GM18499 (cell line): ENCODE measurements at regions not wholly inside any gene's neighbourhood (a gene's known extent, or its start where the extent isn't known, plus 50 kb on each side); places are given as distances from the start of the nearest gene placed in this dataset.
"Not testable (repeated sequence)": the region's sequence is repeated elsewhere in the genome, so short reads cannot be mapped to it uniquely, and the experiment has no call there.

Experiments used
- ATAC-seq: cut with Tn5 transposase; IDR thresholded peaks from one replicate; pipeline ENCODE4 v1.9.1; 2021; ENCODE audit warnings: moderate number of reproducible peaks; ENCODE audit not compliant: insufficient read depth, unreplicated experiment

DNA sequence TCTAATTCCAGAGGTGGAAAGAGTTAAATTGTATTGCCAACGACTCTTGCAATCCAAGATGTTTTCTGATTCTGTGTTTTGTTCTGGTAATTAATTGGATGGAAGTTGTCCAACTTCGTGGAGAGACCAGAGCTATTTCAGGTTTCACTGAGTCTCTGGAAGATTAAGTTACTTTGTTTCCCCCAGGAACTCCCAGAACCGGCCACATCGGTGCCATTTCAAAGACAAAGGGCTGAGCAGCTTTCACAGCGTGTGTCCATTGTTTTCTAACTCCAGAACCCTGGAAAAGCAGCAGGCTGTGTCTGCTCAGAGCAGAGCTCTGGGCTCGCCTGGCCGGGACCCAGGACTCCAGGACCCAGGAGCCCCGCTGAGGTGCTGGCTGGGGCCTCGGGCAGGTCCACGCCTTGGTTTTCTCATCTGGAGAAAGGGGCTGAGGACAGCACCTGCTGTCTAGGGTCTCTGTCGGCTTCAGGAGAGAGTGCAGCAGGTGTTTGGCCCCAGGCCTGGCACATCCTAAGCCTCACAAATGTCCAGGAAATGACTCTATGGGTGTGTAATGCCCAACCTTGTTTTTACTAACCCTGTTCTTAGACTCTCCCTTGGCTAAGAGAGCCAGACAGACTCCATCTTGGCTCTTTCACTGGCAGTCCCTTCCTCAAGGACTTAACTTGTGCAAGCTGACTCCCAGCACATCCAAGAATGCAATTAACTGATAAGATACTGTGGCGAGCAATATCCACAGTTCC is 86.0 kb upstream of the SFSWAP start:
- not testable (repeated sequence) for ATAC-seq

DNA sequence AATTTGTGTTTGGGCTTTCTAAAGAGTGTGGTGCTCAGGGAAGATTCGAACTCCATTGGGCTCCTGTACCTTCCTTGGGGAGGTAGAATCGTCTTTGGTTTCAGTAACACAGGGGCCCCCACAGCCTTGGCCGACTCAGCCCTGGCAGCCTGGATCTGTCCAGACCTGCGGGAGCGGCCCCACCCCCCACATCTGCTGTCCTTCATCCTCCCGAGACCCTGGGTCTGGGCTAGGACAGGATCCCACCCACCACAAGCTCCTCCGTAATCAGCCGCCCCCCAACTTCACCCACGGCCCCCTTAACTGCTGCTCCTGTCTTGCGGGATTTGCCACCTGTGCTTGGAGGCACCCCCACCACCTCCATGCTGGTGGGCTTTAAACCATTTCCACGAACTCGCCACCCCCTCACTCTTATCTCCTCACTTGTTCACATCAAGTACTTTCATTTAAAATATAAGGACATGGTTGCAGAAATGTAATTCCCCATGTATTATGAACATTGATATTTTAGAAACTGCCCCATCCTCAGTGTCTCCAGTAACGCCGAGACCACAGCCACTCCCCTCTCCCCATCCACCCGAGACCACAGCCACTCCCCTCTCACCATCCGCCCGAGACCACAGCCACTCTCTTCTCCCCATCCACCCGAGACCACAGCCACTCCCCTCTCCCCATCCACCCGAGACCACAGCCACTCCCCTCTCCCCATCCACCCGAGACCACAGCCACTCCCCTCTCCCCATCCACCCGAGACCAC is 84.7 kb upstream of the SFSWAP start:
- ATAC-seq = not testable (repeated sequence)

DNA sequence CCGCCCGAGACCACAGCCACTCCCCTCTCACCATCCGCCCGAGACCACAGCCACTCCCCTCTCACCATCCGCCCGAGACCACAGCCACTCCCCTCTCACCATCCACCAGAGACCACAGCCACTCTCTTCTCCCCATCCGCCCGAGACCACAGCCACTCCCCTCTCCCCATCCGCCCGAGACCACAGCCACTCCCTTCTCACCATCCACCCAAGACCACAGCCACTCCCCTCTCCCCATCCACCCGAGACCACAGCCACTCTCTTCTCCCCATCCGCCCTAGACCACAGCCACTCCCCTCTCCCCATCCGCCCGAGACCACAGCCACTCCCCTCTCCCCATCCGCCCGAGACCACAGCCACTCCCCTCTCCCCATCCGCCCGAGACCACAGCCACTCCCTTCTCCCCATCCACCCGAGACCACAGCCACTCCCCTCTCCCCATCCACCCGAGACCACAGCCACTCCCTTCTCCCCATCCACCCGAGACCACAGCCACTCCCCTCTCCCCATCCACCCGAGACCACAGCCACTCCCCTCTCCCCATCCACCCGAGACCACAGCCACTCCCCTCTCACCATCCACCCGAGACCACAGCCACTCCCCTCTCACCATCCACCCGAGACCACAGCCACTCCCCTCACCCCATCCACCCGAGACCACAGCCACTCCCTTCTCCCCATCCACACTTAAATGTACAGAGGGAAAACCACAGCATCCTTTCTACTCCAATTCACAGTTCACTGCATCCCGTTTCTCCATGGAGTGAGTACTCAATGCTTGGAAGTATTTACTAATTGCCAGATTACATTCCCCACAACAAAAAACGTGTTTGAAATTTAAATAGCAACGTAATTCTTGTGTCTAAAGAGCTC is 83.5 kb upstream of the SFSWAP start:
- ATAC-seq = not testable (repeated sequence)

DNA sequence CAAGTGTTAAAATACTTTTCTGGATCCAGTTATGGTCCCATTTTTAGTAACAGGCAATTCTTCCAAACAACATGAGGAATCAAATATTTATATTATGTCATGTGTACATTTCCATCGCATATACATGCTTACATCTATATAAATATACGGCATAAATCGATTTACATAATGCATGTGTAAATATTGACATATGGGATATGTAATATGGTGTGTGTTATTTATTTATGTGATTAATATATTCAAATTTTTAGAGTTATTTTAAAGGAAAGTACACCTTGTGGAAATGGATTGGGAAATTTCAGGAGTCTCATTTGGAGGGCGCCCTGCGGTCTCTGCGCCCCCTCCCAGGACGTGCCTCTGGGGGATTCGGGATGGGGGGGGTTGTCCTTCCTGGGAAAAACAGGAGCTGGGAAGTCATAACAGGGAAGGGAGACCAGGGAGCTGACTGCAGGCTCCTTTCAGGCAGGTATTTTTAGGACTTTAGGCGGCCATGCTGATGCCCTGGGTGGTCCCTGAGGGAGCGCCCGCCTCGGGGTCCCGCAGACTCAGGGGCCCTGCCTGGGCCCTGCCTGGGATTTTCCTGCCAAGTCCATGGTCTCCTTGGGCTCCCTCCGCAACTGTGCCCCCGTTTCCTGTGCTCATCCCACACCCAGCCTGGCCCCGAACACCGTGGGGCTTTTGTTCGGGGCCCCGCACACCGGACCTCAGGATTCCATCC is 82.7 kb upstream of the SFSWAP start:
- ATAC-seq = no peak

DNA sequence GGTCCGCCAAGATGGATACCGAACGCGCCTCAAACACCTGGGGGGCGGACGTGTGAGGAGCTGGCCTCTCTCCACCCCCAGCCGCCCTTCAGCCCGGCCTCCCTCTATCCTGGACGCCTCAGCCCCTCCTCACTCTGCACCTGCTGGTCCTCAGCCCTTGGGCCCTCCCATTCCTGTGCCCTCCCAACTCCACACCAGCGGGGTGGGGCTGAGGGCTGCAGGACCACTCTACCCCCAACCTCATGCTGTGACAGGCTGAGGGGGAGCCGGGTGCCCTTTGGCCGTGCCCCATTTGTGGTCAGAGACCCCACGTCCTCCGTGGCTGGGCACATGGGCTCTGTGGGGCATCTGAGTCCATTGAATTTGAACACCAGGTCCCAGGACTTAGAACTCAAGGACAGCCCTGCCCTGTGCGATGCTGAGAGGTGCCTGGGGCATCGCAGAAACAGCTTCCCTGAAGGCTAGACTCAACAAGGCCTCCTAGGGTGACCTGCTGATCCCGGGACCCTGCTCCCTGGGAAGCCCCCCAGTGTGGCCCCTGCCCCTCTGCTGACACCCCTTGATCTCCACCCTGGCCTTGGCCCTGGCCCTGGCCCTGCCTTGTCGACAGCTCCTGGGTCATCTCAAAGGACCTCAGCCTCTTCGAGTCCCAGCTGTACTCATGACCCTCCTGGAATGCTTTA is 82.0 kb upstream of the SFSWAP start:
- no peak for ATAC-seq

DNA sequence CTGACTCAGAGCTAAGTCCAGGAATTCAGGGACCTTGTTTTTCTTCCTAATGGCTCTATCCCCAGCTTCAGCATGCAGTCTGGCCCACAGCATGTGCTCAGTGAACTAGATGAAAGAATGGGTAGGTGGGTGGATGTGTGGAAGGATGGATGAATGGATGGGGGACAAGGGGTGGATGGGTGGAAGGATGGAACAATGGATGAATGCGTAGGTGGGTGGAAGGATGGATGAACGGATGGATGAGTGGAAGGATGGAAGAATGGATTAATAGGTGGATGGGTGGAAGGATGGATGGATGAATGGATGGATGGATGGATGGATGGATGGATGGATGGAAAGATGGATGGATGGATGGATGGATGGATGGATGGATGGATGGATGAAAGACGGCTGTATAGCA is 79.7 kb upstream of the SFSWAP start:
- ATAC-seq = no peak

DNA sequence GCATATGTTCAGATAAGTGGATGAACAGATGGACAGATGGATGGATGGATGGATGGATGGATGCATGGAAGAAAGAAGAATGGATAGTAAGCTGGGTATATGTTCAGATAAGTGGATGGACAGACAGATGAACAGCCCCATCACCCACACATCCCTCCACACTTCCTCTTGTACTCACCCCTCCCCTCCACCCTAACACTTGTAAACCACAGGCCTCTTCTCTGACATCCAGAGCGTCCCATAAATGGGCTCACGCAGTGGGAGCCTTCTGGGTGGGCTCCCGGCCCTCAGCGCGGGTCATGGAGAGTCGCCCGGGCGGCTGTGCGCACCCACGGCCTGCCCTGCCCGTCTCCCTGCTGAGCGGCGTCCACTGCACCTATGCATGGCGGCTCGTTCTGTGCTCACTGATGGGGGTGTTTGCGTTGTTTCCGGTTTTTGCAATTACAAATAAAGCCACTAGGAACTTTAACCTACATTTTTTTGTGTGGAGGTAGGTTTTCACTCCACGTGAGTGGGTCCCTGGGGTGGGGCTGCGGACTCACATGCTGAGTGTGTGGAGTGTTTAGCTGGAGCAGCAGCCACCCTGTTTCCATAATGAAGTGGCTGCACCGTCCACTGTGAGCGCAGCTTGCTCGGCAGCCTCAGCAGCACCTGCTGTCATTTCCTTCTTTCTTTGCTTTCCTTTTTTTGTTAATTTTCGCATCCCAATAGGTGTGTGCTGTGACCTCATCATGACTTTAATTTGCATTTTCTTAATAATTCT is 78.8 kb upstream of the SFSWAP start:
- not testable (repeated sequence) for ATAC-seq

DNA sequence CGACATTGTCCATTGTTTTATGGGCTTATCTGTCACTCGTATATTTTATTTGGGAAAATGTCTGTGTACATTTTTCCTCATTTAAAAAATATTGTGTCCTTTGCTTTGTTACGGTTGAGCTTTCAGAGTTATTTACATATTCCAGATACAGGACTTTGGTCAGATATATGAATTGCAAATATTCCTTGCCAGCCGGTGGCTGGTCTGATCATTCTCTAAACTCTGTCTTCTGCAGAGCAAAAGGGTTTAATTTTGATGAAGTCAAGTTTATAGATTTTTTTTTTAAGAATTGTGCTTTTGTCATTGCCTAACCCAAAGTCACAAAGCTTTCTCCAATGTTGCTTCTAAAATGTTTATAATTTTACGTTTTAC is 78.3 kb upstream of the SFSWAP start:
- not testable (repeated sequence) for ATAC-seq

DNA sequence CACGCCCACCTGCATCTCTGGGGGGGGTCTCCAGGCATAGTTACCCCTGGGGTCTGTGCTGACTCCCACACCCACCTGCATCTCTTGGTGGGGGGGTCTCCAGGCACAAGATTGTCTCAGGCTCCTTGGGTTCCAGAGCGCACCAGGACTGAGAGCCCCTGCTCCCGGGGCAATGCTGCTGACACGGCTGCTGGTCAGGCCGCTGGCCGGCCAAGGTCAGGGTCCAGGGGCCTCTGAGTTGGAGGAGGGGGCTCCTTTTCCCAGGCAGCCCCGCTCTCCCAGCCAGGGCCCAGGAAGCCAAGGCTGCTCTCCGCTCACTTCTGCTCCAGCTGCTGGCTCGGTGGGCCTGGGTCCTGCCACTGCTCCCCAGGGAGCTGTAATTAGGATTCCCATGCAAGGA is 77.3 kb upstream of the SFSWAP start:
- ATAC-seq = not testable (repeated sequence)

DNA sequence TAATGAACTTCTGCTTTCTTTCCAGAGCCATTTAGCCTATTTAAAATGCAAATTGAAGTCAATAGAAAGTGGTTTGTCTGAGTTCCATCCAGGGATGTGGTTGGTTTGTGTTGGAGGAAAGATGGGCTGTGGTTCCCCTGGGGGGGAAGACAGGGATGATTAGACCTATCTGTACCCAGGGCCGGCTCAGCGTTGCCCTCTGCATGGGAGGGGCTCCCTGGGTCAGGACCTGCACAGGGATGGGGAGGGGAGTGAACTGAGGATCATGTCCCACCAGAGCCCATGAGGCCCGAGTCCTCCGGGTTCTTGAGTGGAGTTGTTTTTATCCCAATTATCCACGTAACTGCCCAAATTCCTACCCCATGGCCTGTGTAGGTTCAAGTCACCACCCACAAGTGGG is 76.9 kb upstream of the SFSWAP start:
- no peak for ATAC-seq

DNA sequence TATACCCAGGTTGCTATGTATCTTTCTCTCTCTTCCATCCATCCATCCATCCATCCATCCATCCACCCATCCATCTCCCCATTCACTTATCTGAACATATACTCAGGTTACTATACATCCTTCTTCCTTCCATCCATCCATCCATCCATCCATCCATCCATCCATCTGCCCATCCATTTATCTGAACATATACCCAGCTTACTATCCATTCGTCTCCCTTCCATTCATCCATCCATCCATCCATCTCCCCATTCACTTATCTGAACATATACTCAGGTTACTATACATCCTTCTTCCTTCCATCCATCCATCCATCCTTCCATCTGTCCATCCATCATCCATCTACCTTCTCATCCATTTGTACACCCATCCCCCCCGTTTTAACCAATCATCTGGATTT is 75.9 kb upstream of the SFSWAP start:
- not testable (repeated sequence) for ATAC-seq

DNA sequence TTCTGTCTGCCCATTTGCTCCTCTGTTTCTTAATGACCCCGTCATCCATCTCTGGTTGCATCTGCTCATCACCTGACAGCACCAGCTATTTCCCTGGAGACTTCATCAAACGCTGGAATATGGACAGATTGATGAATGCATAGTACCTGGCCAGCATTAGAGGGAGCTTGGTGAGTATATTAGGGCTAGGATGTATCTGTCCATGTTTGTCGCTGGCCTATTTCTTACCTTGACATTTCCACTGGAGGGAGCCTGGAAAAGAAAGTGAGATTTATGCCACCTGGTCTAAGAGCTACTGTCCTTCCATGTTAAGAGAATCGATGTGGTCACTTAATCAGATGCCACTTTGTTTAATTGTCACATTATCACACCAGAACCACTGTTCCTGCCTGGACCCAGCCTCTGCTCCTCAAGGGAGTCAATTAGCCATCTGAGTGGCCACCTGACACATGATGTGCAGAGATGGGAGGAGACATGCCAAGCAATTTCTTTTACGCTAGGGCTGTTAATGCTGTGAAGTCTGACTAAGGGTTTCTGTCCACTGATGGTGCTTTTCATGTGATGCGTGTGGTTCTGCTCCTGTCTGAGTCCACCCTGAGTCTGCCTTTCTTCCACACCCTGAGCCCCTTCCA is 75.3 kb upstream of the SFSWAP start:
- ATAC-seq = no peak

DNA sequence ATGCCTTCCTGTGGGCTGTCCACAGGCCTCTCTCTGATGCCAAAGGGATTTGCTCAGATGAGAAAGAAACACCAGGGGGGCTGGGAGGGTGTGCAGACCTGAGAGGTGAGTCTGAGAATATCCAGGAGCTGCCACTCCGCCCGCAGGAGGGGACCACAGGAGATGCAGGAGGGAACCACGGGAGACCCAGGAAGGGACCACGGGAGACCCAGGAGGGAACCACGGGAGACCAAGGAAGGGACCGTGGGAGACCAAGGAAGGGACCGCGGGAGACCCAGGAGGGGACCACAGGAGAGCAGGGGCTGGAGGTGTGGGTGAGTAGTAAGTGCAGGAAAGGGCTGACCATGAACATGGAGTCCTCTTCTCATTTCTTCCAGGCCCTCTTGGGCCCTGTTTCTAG is 74.6 kb upstream of the SFSWAP start:
- ATAC-seq = no peak

DNA sequence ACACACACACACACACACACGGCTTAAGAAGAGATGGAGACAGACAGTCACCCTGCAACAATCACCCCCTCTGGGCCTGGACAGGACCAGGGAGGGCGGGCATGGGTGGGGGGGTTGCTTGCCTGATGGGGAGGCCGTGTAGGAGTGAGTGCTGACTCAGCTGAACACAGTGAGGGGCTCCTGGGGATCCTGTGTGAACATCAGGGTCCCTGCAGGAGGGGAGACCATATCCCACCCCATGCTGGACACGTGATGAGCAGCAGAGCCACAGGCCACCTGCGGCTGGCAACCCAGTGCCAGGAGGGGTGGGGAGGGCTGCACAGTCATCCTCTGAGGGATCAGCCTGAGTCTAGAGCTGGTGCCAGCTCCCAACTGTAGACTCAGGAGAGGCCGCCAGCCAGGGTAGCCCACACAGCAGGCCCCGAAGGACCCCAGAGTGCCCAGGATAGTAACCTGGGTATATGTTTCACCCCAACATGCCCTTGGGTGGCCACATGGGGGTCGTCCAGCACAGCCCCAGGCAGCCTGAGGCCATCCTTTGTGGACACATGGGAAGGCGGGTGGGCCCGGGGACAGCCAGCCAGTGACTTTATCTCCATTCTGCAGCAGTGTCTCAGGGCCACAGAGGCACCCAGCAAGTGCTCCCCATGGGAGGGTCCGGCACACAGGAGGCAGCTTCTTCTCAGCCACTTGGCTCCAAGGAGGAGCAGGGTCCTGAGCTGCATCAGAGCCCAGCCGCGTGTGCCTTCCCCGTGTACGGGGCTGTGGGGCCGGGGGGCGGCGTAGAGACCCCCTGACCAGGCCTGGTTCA is 73.7 kb upstream of the SFSWAP start:
- ATAC-seq = no peak

DNA sequence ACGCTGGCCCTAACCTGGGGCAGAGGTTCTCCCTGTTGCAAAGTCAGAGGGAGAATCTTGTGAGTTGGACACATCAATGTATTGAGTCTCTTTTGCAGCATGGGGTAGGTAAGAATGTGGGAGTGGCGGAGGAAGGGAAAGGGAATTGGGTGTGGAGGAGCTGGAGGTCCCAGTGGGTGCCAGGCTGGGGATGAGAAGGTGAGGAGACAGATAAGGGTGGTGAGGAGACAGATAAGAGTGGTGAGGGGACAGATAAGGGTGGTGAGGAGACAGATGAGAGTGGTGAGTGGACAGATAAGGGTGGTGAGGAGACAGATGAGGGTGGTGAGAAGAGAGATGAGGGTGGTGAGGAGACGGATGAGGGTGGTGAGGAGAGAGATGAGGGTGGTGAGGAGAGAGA is 72.9 kb upstream of the SFSWAP start:
- ATAC-seq = no peak

DNA sequence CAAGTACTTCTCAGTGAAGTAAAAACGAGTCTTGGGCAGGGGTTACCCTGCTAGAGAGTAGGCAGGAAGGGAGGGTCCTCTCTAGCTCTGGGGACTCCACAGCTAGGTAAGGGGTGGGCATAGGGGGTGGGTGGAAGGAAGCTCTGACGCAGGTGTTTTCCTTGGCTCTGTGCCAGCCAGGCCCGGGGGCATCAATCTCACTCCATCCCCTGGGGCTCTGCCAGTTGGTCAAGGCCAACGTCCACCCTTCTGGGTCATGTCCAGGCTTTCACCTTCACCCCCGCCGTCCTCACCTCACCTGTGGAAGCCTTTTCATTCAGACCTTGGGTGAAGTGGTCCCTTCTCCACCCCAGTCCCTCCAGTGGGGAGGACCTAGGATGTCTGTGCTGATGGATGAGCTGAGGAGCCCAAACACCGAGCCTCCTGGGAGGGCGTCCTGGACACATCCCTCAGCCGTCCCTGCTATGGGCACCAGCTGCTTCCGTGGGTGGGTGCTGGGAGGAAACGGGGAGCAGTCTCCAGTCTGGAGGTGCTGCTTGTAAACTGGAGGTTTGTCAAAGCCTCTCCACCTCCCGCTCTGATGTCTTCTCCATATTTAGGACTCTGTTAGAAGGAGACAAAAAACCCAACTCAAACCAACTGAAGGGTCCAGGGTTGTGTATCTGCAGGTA is 71.5 kb upstream of the SFSWAP start:
- no peak for ATAC-seq

DNA sequence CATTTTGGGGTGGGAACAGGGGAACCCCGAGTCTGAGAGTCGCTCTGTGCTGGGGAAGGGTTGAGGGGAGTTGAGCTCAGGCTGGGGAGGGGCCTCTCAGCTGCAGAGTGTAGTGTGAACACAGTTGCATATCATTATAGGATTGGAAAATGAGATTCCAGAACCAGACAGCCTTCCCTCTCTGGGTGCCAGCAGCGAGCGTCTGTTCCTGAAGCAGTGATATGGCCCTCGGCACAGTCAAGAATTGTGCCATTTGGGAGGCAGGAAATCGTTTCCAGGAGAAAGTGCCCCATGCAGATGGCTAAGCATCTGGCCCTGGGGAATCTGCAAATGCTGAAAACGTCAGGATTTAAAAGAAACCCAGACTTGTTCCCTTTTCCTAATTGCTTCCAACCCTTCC is 70.4 kb upstream of the SFSWAP start:
- no peak for ATAC-seq
